ENCODE measurements at regions not wholly inside any gene's neighbourhood (a gene's known extent, or its start where the extent isn't known, plus 50 kb on each side); places are given as distances from the start of the nearest gene placed in this dataset.

GRCh38 chr4:154014407-154015321, 225.8 kb upstream of the SFRP2 start:
- TF ChIP-seq, protein P1, sequence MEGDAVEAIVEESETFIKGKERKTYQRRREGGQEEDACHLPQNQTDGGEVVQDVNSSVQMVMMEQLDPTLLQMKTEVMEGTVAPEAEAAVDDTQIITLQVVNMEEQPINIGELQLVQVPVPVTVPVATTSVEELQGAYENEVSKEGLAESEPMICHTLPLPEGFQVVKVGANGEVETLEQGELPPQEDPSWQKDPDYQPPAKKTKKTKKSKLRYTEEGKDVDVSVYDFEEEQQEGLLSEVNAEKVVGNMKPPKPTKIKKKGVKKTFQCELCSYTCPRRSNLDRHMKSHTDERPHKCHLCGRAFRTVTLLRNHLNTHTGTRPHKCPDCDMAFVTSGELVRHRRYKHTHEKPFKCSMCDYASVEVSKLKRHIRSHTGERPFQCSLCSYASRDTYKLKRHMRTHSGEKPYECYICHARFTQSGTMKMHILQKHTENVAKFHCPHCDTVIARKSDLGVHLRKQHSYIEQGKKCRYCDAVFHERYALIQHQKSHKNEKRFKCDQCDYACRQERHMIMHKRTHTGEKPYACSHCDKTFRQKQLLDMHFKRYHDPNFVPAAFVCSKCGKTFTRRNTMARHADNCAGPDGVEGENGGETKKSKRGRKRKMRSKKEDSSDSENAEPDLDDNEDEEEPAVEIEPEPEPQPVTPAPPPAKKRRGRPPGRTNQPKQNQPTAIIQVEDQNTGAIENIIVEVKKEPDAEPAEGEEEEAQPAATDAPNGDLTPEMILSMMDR (IDR thresholded peaks at IDR 0.05; ENCODE audit: low read depth, low read length) = no peak
- no peak for TF ChIP-seq POLR2A (IDR thresholded peaks at IDR 0.05; ENCODE audit: extremely low read depth, insufficient read length)
- TF ChIP-seq MYC (IDR thresholded peaks at IDR 0.05; ENCODE audit: low read depth, low read length) = no peak

All from NB4 (cell line).